Renal cortex interstitium (tissue), 11 donors: ENCODE measurements at regions not wholly inside any gene's neighbourhood (a gene's known extent, or its start where the extent isn't known, plus 50 kb on each side); places are given as distances from the start of the nearest gene placed in this dataset.
A peak's percentile ranks its signal among the peaks of the same experiment; 100 is the strongest.
"Not testable (repeated sequence)": the region's sequence is repeated elsewhere in the genome, so short reads cannot be mapped to it uniquely, and the experiment has no call there.

Experiments
- DNase-seq, 11 donors: peaks; one replicate each; pipeline ENCODE4 v3.0.0-alpha.2; 2013; ENCODE audit warnings: low read depth in 9 of 11, low spot score in 4 of 11; ENCODE audit errors: extremely low read depth in 1 of 11

- DNase-seq: no peak
These were observed 1016.4 kb upstream of the CRIM1 start for GRCh38 chr2:35339211-35339610.

GRCh38 chr2:35337922-35338321 is 1017.7 kb upstream of the CRIM1 start:
- no peak for DNase-seq

- DNase-seq: no peak
These were observed 1041.5 kb upstream of the CRIM1 start for GRCh38 chr2:35314049-35314448.

- no peak for DNase-seq
These were observed 1054.2 kb upstream of the CRIM1 start for GRCh38 chr2:35301369-35301768.

- DNase-seq: peak in 10 of 11 donors; percentile 4 to 50 (median 16)
These were observed 1057.1 kb upstream of the CRIM1 start for GRCh38 chr2:35298493-35298892.

- no peak for DNase-seq
These were observed 1058.2 kb upstream of the CRIM1 start for GRCh38 chr2:35297403-35297802.

GRCh38 chr2:35294636-35295263 is 1060.8 kb upstream of the CRIM1 start:
- no peak for DNase-seq

GRCh38 chr2:35293261-35293660 is 1062.3 kb upstream of the CRIM1 start:
- DNase-seq: no peak

GRCh38 chr2:35292199-35292598 is 1063.4 kb upstream of the CRIM1 start:
- DNase-seq: no peak

GRCh38 chr2:35281702-35282101 is 1073.9 kb upstream of the CRIM1 start:
- DNase-seq: no peak

GRCh38 chr2:35255826-35256225 is 1099.8 kb upstream of the CRIM1 start:
- no peak for DNase-seq

- DNase-seq: no peak
These were observed 1104.4 kb upstream of the CRIM1 start for GRCh38 chr2:35251156-35251555.

GRCh38 chr2:35246702-35247101 is 1108.9 kb upstream of the CRIM1 start:
- DNase-seq: no peak

GRCh38 chr2:35228584-35228983 is 1127.0 kb upstream of the CRIM1 start:
- DNase-seq: no peak

- no peak for DNase-seq
These were observed 1135.1 kb upstream of the CRIM1 start for GRCh38 chr2:35220461-35220860.

GRCh38 chr2:35204881-35205280 is 1150.7 kb upstream of the CRIM1 start:
- no peak for DNase-seq

- DNase-seq: no peak
These were observed 1151.3 kb upstream of the CRIM1 start for GRCh38 chr2:35204323-35204722.

- DNase-seq: no peak
These were observed 1156.3 kb upstream of the CRIM1 start for GRCh38 chr2:35199298-35199697.

GRCh38 chr2:35185861-35186412 is 1169.6 kb upstream of the CRIM1 start:
- no peak for DNase-seq

GRCh38 chr2:35184471-35184870 is 1171.1 kb upstream of the CRIM1 start:
- no peak for DNase-seq

- DNase-seq: not testable (repeated sequence)
These were observed 1178.9 kb upstream of the CRIM1 start for GRCh38 chr2:35176726-35177125.
